ENCODE measurements at regions not wholly inside any gene's neighbourhood (a gene's known extent, or its start where the extent isn't known, plus 50 kb on each side); places are given as distances from the start of the nearest gene placed in this dataset.

GRCh38 chr10:131760416-131761166, 140.2 kb upstream of the PPP2R2D start:
- DNase-seq: no peak

- DNase-seq: no peak
Observed at GRCh38 chr10:131762789-131763696, 137.8 kb upstream of the PPP2R2D start.

- DNase-seq: no peak
Observed at GRCh38 chr10:131764929-131765328, 135.9 kb upstream of the PPP2R2D start.

GRCh38 chr10:131766096-131766495, 134.7 kb upstream of the PPP2R2D start:
- DNase-seq: no peak

GRCh38 chr10:131767716-131768115, 133.1 kb upstream of the PPP2R2D start:
- DNase-seq: no peak

GRCh38 chr10:131769571-131770410, 131.0 kb upstream of the PPP2R2D start:
- no peak for DNase-seq

GRCh38 chr10:131770946-131771633, 129.7 kb upstream of the PPP2R2D start:
- no peak for DNase-seq

- no peak for DNase-seq
Observed at GRCh38 chr10:131771634-131772358, 129.0 kb upstream of the PPP2R2D start.

- no peak for DNase-seq
Observed at GRCh38 chr10:131772441-131772840, 128.4 kb upstream of the PPP2R2D start.

- no peak for DNase-seq
Observed at GRCh38 chr10:131773370-131774343, 127.2 kb upstream of the PPP2R2D start.

GRCh38 chr10:131774681-131775085, 126.1 kb upstream of the PPP2R2D start:
- DNase-seq: no peak

GRCh38 chr10:131775433-131775832, 125.4 kb upstream of the PPP2R2D start:
- no peak for DNase-seq

- DNase-seq: no peak
Observed at GRCh38 chr10:131775833-131776232, 125.0 kb upstream of the PPP2R2D start.

GRCh38 chr10:131776496-131776895, 124.3 kb upstream of the PPP2R2D start:
- no peak for DNase-seq

- DNase-seq: no peak
Observed at GRCh38 chr10:131777162-131777561, 123.6 kb upstream of the PPP2R2D start.

- no peak for DNase-seq
Observed at GRCh38 chr10:131777921-131778320, 122.9 kb upstream of the PPP2R2D start.

GRCh38 chr10:131778385-131778784, 122.4 kb upstream of the PPP2R2D start:
- DNase-seq: no peak

- DNase-seq: no peak
Observed at GRCh38 chr10:131778842-131779241, 122.0 kb upstream of the PPP2R2D start.

GRCh38 chr10:131779661-131780394, 121.0 kb upstream of the PPP2R2D start:
- DNase-seq: no peak

GRCh38 chr10:131781076-131781475, 119.7 kb upstream of the PPP2R2D start:
- no peak for DNase-seq
